ENCODE measurements at regions not wholly inside any gene's neighbourhood (a gene's known extent, or its start where the extent isn't known, plus 50 kb on each side); places are given as distances from the start of the nearest gene placed in this dataset.

DNA sequence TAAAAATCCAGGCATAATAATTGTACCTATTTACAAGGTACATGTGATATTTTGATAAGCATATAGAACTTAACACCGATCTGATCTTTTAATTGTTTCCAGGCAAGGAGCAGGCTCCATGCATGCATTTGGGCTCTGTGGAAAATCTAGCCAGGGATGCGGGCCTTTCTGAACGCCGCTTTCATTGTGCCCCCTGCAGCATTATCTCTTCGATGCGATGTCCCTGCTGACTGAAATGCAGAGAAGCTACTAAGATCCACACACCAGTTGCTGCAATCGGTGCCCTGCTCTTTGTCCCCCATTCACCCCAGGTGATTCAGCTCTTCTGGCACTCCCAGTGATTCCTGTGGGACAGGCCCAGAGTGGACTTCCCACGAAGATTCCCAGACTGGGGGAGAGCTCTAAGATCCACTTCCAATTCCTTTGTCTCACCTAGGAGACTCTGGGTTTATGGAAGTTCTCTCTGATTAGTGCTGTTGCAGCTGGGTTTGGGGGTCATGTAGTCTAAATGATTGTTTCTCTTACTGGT is 254.3 kb upstream of the AGA start:
- H3K4me2 ChIP-seq (ENCODE audit: low read depth, low read length): no peak overlapping the region
- no peak overlapping the region for H2AFZ ChIP-seq (ENCODE audit: low read length)
- no peaks in the 10 kb centered on the region for H3K36me3 ChIP-seq (replicated peaks in 1 of 2; ENCODE audit: control insufficient read depth in 1 of 2, insufficient read depth in 2 of 2, low read length in 2 of 2)
- H4K20me1 ChIP-seq (ENCODE audit: insufficient read depth, low read length): no peaks in the 10 kb centered on the region
- no peak overlapping the region for H3K9ac ChIP-seq (ENCODE audit: insufficient read depth, low read depth, low read length)
- H3K4me3 ChIP-seq (replicated peaks in 1 of 3; ENCODE audit: insufficient read depth in 1 of 3, low read depth in 2 of 3, low read length in 3 of 3): no peak overlapping the region
- no peak for DNase-seq (ENCODE audit: low spot score)
- H3K79me2 ChIP-seq (ENCODE audit: insufficient read depth, low read length): no peaks in the 10 kb centered on the region
- no peak for ATAC-seq
- FAIRE-seq: no peak
- intact Hi-C loops (cut with micrococcal nuclease; ENCODE audit: unreplicated experiment): no loop called here
- TF ChIP-seq, protein P1, sequence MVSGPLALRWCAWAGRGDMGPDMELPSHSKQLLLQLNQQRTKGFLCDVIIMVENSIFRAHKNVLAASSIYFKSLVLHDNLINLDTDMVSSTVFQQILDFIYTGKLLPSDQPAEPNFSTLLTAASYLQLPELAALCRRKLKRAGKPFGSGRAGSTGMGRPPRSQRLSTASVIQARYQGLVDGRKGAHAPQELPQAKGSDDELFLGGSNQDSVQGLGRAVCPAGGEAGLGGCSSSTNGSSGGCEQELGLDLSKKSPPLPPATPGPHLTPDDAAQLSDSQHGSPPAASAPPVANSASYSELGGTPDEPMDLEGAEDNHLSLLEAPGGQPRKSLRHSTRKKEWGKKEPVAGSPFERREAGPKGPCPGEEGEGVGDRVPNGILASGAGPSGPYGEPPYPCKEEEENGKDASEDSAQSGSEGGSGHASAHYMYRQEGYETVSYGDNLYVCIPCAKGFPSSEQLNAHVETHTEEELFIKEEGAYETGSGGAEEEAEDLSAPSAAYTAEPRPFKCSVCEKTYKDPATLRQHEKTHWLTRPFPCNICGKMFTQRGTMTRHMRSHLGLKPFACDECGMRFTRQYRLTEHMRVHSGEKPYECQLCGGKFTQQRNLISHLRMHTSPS (CRISPR knock-in tag; IDR thresholded peaks at IDR 0.05; ENCODE audit: low read depth): no peak
- in situ Hi-C loops (cut with HindIII; ENCODE audit: extremely low pct_ligation_motif_present, low pct_unique_long_range_greater_than_20kb): no loop called here
- CTCF ChIA-PET (ENCODE audit: low intra/inter-chr PET ratio, low total read pairs): no interaction called here
- H3K27me3 ChIP-seq (ENCODE audit: control insufficient read depth in 1 of 2, insufficient read depth in 2 of 2, low read length in 2 of 2): no peaks in the 10 kb centered on the region
- H3K27ac ChIP-seq (ENCODE audit: extremely low read length, insufficient read depth, low read length): no peak overlapping the region
- no peaks in the 10 kb centered on the region for H3K9me3 ChIP-seq (ENCODE audit: low read length)
- BruUV-seq (replicated peaks): no TSS peak
- 47% methylated on average over 5 of the region's 8 CpGs for WGBS (ENCODE audit: low lambda C conversion rate)
- POLR2A ChIA-PET: no interaction called here
- H3K4me1 ChIP-seq (ENCODE audit: insufficient read depth, low read length): no peaks in the 10 kb centered on the region

DNA sequence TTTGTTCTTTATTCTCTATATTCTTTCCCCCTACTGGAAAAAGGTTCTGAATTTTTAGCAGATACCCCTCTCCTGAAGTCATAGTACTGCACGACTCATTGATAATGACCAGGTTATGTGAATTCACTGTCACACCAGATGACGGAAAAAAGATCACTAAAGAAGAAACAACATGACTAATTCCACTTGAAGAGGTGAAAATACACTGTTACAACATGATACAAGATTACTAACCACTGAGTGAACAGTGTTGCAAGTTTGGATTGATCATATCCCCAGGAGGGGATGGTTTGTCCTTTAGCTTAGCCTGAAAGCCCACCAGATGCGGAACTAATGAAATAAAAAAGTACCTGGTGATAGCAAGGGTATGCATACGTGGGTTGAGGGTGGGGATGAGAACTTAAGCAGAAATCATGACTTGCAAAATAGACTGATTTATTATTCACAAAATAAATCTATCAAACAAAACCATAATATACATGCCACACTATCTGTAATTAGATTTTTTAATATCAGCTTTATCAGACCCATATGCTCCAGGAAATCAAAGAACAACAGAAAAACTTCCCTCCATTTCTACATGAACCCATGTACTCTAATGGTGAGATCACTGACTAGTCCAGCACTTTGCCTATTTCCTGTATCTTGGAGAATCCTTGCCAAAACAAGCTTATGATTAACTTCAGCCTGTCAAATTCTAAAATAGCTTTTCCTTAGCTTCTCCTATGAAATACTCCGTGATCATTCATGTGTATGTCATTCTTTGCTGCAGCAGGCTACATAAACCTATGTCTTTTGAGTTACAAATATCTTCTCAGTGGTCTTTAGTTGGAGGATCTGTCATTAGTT is 257.4 kb upstream of the AGA start:
- FAIRE-seq (no peak), ATAC-seq (no peak), DNase-seq (ENCODE audit: low spot score) (no peak)
- Histone ChIP-seq H3K27me3 (ENCODE audit: control insufficient read depth in 1 of 2, insufficient read depth in 2 of 2, low read length in 2 of 2) (no peaks in the 10 kb centered on the region), H3K4me1 (ENCODE audit: insufficient read depth, low read length) (no peaks in the 10 kb centered on the region), H2AFZ (ENCODE audit: low read length) (no peak overlapping the region), H3K4me3 (replicated peaks in 1 of 3; ENCODE audit: insufficient read depth in 1 of 3, low read depth in 2 of 3, low read length in 3 of 3) (no peak overlapping the region), H4K20me1 (ENCODE audit: insufficient read depth, low read length) (no peaks in the 10 kb centered on the region), H3K36me3 (replicated peaks in 1 of 2; ENCODE audit: control insufficient read depth in 1 of 2, insufficient read depth in 2 of 2, low read length in 2 of 2) (no peaks in the 10 kb centered on the region), H3K79me2 (ENCODE audit: insufficient read depth, low read length) (no peaks in the 10 kb centered on the region), H3K9ac (ENCODE audit: insufficient read depth, low read depth, low read length) (no peak overlapping the region), H3K27ac (ENCODE audit: extremely low read length, insufficient read depth, low read length) (no peak overlapping the region), H3K9me3 (ENCODE audit: low read length) (no peaks in the 10 kb centered on the region), H3K4me2 (ENCODE audit: low read depth, low read length) (no peak overlapping the region)
- ChIA-PET CTCF (ENCODE audit: low intra/inter-chr PET ratio, low total read pairs) (no interaction called here), POLR2A (no interaction called here)
- WGBS (ENCODE audit: low lambda C conversion rate): 3% methylated on average over 5 of the region's 5 CpGs
- TF ChIP-seq ARNTL (CRISPR knock-in tag; IDR thresholded peaks at IDR 0.05) (no peak), NFE2L2 (IDR thresholded peaks at IDR 0.05; ENCODE audit: low read length) (peak; percentile 69)
- no TSS peak for BruUV-seq (replicated peaks)
- in situ Hi-C loops (cut with HindIII; ENCODE audit: extremely low pct_ligation_motif_present, low pct_unique_long_range_greater_than_20kb): no loop called here
- intact Hi-C loops (cut with micrococcal nuclease; ENCODE audit: unreplicated experiment): no loop called here

Data from HepG2 (cell line).